Mesendoderm (in vitro differentiated cells): ENCODE measurements at regions not wholly inside any gene's neighbourhood (a gene's known extent, or its start where the extent isn't known, plus 50 kb on each side); places are given as distances from the start of the nearest gene placed in this dataset.

Source experiments
- DNase-seq: peaks from one replicate; pipeline ENCODE4 v3.0.0; 2013
- H2AK5ac ChIP-seq: 2 replicates; pipeline ENCODE4 v1.6.1; 2013; ENCODE audit warnings: low read length, inconsistent platforms
- H2BK120ac ChIP-seq: 2 replicates; pipeline ENCODE4 v1.6.1; 2013; ENCODE audit warnings: low read depth, mild to moderate bottlenecking, low read length, moderate library complexity, mixed read lengths
- H2BK15ac ChIP-seq: replicated peaks from 2 replicates; pipeline ENCODE4 v1.6.1; 2013; ENCODE audit warnings: low read depth, mild to moderate bottlenecking, moderate library complexity
- H2BK5ac ChIP-seq: 2 replicates; pipeline ENCODE4 v1.6.1; 2013; ENCODE audit warnings: low read length, inconsistent platforms
- H3K18ac ChIP-seq: 2 replicates; pipeline ENCODE4 v1.6.1; 2013; ENCODE audit warnings: mild to moderate bottlenecking, low read length, mixed read lengths
- H3K23ac ChIP-seq: one replicate; pipeline ENCODE4 v1.6.1; 2013; ENCODE audit warnings: low read length
- H3K27ac ChIP-seq: 2 replicates; pipeline ENCODE4 v1.5.1; 2013; ENCODE audit warnings: low read depth, mild to moderate bottlenecking, inconsistent platforms, low read length, moderate library complexity
- H3K27me3 ChIP-seq: 2 replicates; pipeline ENCODE4 v1.6.1; 2013; ENCODE audit warnings: low read length, control low read depth, mild to moderate bottlenecking, inconsistent platforms; ENCODE audit not compliant: insufficient read depth, poor library complexity
- H3K36me3 ChIP-seq: 2 replicates; pipeline ENCODE4 v1.6.1; 2013; ENCODE audit warnings: low read length, inconsistent platforms; ENCODE audit not compliant: control insufficient read depth, insufficient read depth
- H3K4ac ChIP-seq: one replicate; pipeline ENCODE4 v1.6.1; 2013; ENCODE audit warnings: low read depth, mild to moderate bottlenecking, low read length, moderate library complexity
- H3K4me1 ChIP-seq: 2 replicates; pipeline ENCODE4 v1.6.1; 2013; ENCODE audit warnings: low read depth, low read length, inconsistent platforms; ENCODE audit not compliant: control insufficient read depth
- H3K4me2 ChIP-seq: 2 replicates; pipeline ENCODE4 v1.6.1; 2013; ENCODE audit warnings: low read length
- H3K4me3 ChIP-seq: 2 replicates; pipeline ENCODE4 v1.5.1; 2013; ENCODE audit warnings: mild to moderate bottlenecking, low read length
- H3K56ac ChIP-seq: one replicate; pipeline ENCODE4 v1.6.1; 2013; ENCODE audit warnings: low read length
- H3K79me1 ChIP-seq: 2 replicates; pipeline ENCODE4 v1.6.1; 2013; ENCODE audit warnings: low read length, inconsistent platforms
- H3K79me2 ChIP-seq: 2 replicates; pipeline ENCODE4 v1.6.1; 2013; ENCODE audit warnings: mild to moderate bottlenecking, low read length; ENCODE audit not compliant: control insufficient read depth, insufficient read depth
- H3K9ac ChIP-seq: 2 replicates; pipeline ENCODE4 v1.6.1; 2013; ENCODE audit warnings: low read length, inconsistent platforms
- H4K5ac ChIP-seq: one replicate; pipeline ENCODE4 v1.6.1; 2013; ENCODE audit warnings: low read length
- H4K8ac ChIP-seq: one replicate; pipeline ENCODE4 v1.6.1; 2013; ENCODE audit warnings: low read depth, mild to moderate bottlenecking, control low read depth, low read length, moderate library complexity
- WGBS: extraction: QIAGEN DNeasy Blood & Tissue Kit; methylation state at CpG from one replicate; pipeline ENCODE4 v1.1.7; 2013; ENCODE audit warnings: low lambda C conversion rate, missing lambda C conversion rate; ENCODE audit not compliant: insufficient coverage; ENCODE audit errors: extremely low coverage; 5-methylcytosine and 5-hydroxymethylcytosine counted together

DNA sequence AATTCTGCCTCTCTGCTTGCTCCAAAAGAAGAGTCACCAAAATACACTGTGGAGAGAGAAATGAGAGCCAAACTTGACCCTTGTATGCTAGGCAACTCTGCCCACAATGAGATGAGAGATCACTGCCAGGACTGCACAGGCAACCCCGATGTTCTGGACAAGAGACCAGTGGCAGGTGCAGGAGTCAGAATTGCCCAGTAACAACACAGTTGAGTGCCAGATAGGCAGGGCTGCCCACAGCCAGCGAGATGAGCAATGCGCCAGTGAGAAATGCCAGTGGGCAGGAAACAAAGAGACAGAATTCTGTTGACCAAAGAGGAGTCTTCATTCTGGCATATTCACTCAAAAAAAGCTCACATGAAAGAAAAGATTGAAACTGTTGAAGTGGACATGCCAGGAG is 570.7 kb downstream of the CAAP1 start:
- Histone ChIP-seq H2BK120ac (no peak overlapping the region), H3K56ac (no peak overlapping the region), H2BK15ac (no peak overlapping the region), H3K4me1 (no peaks in the 10 kb centered on the region), H4K8ac (no peak overlapping the region), H3K9ac (no peak overlapping the region), H2BK5ac (no peak overlapping the region), H3K4me3 (no peak overlapping the region), H3K36me3 (no peaks in the 10 kb centered on the region), H3K23ac (no peak overlapping the region), H3K4ac (no peak overlapping the region), H3K79me2 (no peaks in the 10 kb centered on the region), H3K27me3 (no peaks in the 10 kb centered on the region), H2AK5ac (no peak overlapping the region), H3K4me2 (no peak overlapping the region), H3K79me1 (no peaks in the 10 kb centered on the region), H3K18ac (no peak overlapping the region), H4K5ac (no peak overlapping the region), H3K27ac (no peak overlapping the region)
- WGBS = no CpG with 5 or more reads among the region's 3 CpGs
- no peak for DNase-seq

DNA sequence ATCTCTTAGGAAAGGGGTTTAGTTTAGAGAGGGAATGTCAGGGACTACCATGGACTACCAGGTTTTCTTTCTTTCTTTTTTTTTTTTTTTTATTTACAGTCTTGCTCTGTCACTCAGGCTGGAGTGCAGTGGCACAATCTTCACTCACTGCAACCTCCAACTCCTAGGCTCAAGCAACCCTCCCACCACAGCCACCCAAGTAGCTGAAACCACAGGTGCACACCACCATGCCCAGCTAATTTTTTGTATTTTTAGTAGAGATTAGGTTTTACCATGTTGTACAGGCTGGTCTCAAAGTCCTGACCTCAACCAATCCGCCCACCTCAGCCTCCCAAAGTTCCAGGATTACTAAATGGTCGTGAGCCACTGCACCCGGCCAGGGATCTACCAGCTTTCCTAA is 572.7 kb downstream of the CAAP1 start:
- H3K79me1 ChIP-seq = no peaks in the 10 kb centered on the region
- H2BK5ac ChIP-seq = no peak overlapping the region
- no peak overlapping the region for H3K23ac ChIP-seq
- no CpG with 5 or more reads among the region's 3 CpGs for WGBS
- H3K27me3 ChIP-seq = no peaks in the 10 kb centered on the region
- no peak overlapping the region for H3K18ac ChIP-seq
- H3K79me2 ChIP-seq = no peaks in the 10 kb centered on the region
- no peak overlapping the region for H4K5ac ChIP-seq
- H3K4ac ChIP-seq = no peak overlapping the region
- no peak overlapping the region for H2AK5ac ChIP-seq
- no peak overlapping the region for H3K4me2 ChIP-seq
- no peak overlapping the region for H3K9ac ChIP-seq
- H3K4me3 ChIP-seq = no peak overlapping the region
- H2BK120ac ChIP-seq = no peak overlapping the region
- no peaks in the 10 kb centered on the region for H3K4me1 ChIP-seq
- H3K27ac ChIP-seq = no peak overlapping the region
- no peak overlapping the region for H4K8ac ChIP-seq
- no peak overlapping the region for H2BK15ac ChIP-seq
- H3K56ac ChIP-seq = no peak overlapping the region
- no peaks in the 10 kb centered on the region for H3K36me3 ChIP-seq
- no peak for DNase-seq

DNA sequence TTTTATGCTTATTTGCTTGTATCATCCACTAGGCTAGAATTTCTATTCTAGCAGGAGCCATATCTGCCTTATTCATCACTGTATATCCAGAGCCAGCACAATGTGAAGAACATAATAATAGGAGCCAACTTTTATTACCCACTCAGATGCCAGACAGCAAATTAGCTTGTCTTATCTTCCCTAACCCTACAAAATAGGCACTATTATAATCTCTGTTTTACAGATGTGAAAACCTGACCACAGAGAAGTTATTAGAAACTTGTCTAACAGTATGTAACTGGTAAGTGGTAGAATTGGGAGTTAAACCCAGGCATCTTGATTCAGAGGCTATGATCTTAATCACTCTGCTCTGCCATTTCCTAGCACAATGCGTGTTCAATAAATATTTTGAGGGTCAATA is 579.5 kb downstream of the CAAP1 start:
- Histone ChIP-seq H3K27me3 (no peaks in the 10 kb centered on the region), H3K56ac (no peak overlapping the region), H2BK15ac (no peak overlapping the region), H3K23ac (no peak overlapping the region), H3K4me2 (no peak overlapping the region), H3K4me3 (no peak overlapping the region), H3K4ac (no peak overlapping the region), H3K79me1 (no peaks in the 10 kb centered on the region), H2BK120ac (no peak overlapping the region), H2AK5ac (no peak overlapping the region), H3K27ac (no peak overlapping the region), H3K9ac (no peak overlapping the region), H4K5ac (no peak overlapping the region), H3K18ac (no peak overlapping the region), H4K8ac (no peak overlapping the region), H3K4me1 (no peaks in the 10 kb centered on the region), H2BK5ac (no peak overlapping the region), H3K36me3 (no peaks in the 10 kb centered on the region), H3K79me2 (no peaks in the 10 kb centered on the region)
- no CpG with 5 or more reads among the region's 1 CpG for WGBS
- DNase-seq = no peak

DNA sequence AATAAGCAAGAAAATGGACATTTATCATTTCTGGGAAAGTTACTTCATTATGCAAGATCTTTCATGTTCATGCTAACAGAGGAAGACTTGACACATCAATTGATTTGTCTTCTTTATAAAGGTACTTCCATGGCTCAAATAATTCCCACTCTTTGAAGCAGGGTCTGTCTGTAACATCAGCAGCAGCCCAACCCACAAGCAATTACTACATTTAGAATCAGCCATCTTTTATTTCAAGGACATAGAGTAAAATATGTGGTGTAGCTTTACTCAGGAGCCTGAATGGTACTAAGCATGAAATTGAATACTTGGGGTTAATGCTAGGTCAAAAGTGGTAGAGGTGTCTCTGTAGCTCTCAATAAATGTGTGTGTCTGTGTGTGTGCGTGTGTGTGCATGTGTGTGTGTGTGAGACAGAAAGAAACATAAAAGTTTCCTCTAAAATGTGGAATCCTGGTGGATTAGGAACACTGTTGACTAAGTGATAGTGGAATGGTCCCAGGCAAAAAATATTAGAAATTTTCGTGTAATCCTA is 581.1 kb downstream of the CAAP1 start:
- H4K8ac ChIP-seq = no peak overlapping the region
- no peaks in the 10 kb centered on the region for H3K79me1 ChIP-seq
- H3K4me3 ChIP-seq = no peak overlapping the region
- H3K4me2 ChIP-seq = no peak overlapping the region
- no peak overlapping the region for H3K27ac ChIP-seq
- H3K36me3 ChIP-seq = no peaks in the 10 kb centered on the region
- no peak overlapping the region for H3K18ac ChIP-seq
- H2BK5ac ChIP-seq = no peak overlapping the region
- no peak overlapping the region for H2BK15ac ChIP-seq
- no peak overlapping the region for H2AK5ac ChIP-seq
- H3K9ac ChIP-seq = no peak overlapping the region
- no peaks in the 10 kb centered on the region for H3K79me2 ChIP-seq
- no peaks in the 10 kb centered on the region for H3K27me3 ChIP-seq
- H4K5ac ChIP-seq = no peak overlapping the region
- H2BK120ac ChIP-seq = no peak overlapping the region
- no peak overlapping the region for H3K56ac ChIP-seq
- H3K4me1 ChIP-seq = no peaks in the 10 kb centered on the region
- WGBS = no CpG with 5 or more reads among the region's 2 CpGs
- DNase-seq = no peak
- H3K23ac ChIP-seq = no peak overlapping the region
- H3K4ac ChIP-seq = no peak overlapping the region

DNA sequence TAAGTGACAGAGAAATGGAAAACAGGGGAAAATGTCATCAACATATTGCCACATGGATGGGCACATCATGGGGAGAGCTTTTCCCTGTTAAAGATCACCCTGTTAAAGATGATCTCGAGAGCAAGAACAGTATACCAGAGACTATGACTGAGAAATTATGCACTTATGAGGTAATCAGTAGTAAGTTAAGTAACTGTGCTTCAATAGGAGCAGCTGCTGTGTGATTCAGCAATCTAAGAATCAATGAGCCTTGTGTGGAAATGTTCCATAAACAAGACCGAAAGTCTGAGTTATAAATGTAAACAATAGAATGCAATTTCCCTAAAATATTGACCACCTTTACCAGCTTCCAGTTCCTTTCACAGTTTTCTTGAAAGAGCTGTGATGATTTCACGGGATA is 582.3 kb downstream of the CAAP1 start:
- H3K27ac ChIP-seq = no peak overlapping the region
- H3K9ac ChIP-seq = no peak overlapping the region
- H3K36me3 ChIP-seq = no peaks in the 10 kb centered on the region
- no peak overlapping the region for H3K23ac ChIP-seq
- H2BK120ac ChIP-seq = no peak overlapping the region
- H3K79me2 ChIP-seq = no peaks in the 10 kb centered on the region
- WGBS = no CpG with 5 or more reads among the region's 3 CpGs
- no peaks in the 10 kb centered on the region for H3K4me1 ChIP-seq
- no peak overlapping the region for H2BK15ac ChIP-seq
- no peak overlapping the region for H4K5ac ChIP-seq
- no peak overlapping the region for H3K18ac ChIP-seq
- H3K27me3 ChIP-seq = no peaks in the 10 kb centered on the region
- no peak overlapping the region for H3K4me3 ChIP-seq
- H3K4me2 ChIP-seq = no peak overlapping the region
- H2AK5ac ChIP-seq = no peak overlapping the region
- DNase-seq = no peak
- no peak overlapping the region for H4K8ac ChIP-seq
- no peak overlapping the region for H2BK5ac ChIP-seq
- no peaks in the 10 kb centered on the region for H3K79me1 ChIP-seq
- no peak overlapping the region for H3K56ac ChIP-seq
- no peak overlapping the region for H3K4ac ChIP-seq

DNA sequence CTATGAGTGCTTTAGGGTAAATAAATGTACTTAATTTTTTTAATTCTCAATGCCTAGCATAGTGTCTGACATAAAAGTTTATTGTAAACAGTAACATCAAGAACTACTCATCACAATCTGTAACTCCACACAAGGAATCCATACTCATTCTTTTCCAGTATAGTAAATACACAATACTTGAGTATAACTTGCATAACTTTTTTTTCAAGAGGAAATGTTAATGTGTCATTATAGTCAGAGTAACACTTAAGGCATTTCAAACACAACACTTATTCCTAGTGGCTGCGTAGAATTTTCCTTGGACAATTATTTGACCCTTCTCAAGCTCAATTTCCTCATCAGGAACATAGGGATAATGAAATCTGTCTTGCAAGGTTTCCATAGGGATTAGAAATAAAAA is 584.3 kb downstream of the CAAP1 start:
- WGBS = no CpG with 5 or more reads among the region's 1 CpG
- no peak overlapping the region for H3K27ac ChIP-seq
- H3K79me2 ChIP-seq = no peaks in the 10 kb centered on the region
- no peaks in the 10 kb centered on the region for H3K4me1 ChIP-seq
- H3K4ac ChIP-seq = no peak overlapping the region
- H2AK5ac ChIP-seq = no peak overlapping the region
- H3K36me3 ChIP-seq = no peaks in the 10 kb centered on the region
- H3K56ac ChIP-seq = no peak overlapping the region
- no peaks in the 10 kb centered on the region for H3K79me1 ChIP-seq
- no peak overlapping the region for H2BK5ac ChIP-seq
- no peak overlapping the region for H3K4me2 ChIP-seq
- H3K23ac ChIP-seq = no peak overlapping the region
- no peak overlapping the region for H2BK15ac ChIP-seq
- no peak for DNase-seq
- no peaks in the 10 kb centered on the region for H3K27me3 ChIP-seq
- H4K8ac ChIP-seq = no peak overlapping the region
- H3K18ac ChIP-seq = no peak overlapping the region
- no peak overlapping the region for H4K5ac ChIP-seq
- no peak overlapping the region for H3K4me3 ChIP-seq
- no peak overlapping the region for H3K9ac ChIP-seq
- H2BK120ac ChIP-seq = no peak overlapping the region
